ENCODE measurements at regions not wholly inside any gene's neighbourhood (a gene's known extent, or its start where the extent isn't known, plus 50 kb on each side); places are given as distances from the start of the nearest gene placed in this dataset.
A peak's percentile ranks its signal among the peaks of the same experiment; 100 is the strongest.

- Histone ChIP-seq H3K9me3 (peaks cover 0 to 4% of the 10 kb centered on the region in 2 donors), H3K36me3 (no peaks in the 10 kb centered on the region), H3K4me3 (no peak overlapping the region), H3K27me3 (no peaks in the 10 kb centered on the region), H3K27ac (no peak overlapping the region), H3K4me1 (no peaks in the 10 kb centered on the region)
- intact Hi-C loops (cut with DNase I; ENCODE audit: low total_unique reads) (no loop called here), in situ Hi-C loops (cut with MboI; ENCODE audit: low pct_ligation_motif_present in 1 of 4, low pct_unique_long_range_greater_than_20kb in 1 of 4, low sequenced_read_pairs in 3 of 4) (no loop called here)
- DNase-seq = peak; percentile 10
- 90% methylated on average over 2 of the region's 2 CpGs; no CpG with 5 or more reads in 1 of the 2 donors for WGBS, 2 donors (ENCODE audit: low coverage in 1 of 2)
- no peak for TF ChIP-seq POLR2A (IDR thresholded peaks at IDR 0.05)
- TF ChIP-seq POLR2AphosphoS5 (IDR thresholded peaks at IDR 0.05) = no peak
These were observed 82.6 kb upstream of the SLC38A4 start for GRCh38 chr12:46908236-46908935.

GRCh38 chr12:46908936-46909635, 83.3 kb upstream of the SLC38A4 start:
- peaks cover 0 to 4% of the 10 kb centered on the region in 2 donors for H3K9me3 ChIP-seq
- no peaks in the 10 kb centered on the region for H3K4me1 ChIP-seq
- 28 to 65% methylated on average over 3 to 6 of the region's 6 CpGs for WGBS, 2 donors (ENCODE audit: low coverage in 1 of 2)
- H3K27me3 ChIP-seq = no peaks in the 10 kb centered on the region
- no peak overlapping the region for H3K4me3 ChIP-seq
- intact Hi-C loops (cut with DNase I; ENCODE audit: low total_unique reads) (no loop called here), in situ Hi-C loops (cut with MboI; ENCODE audit: low pct_ligation_motif_present in 1 of 4, low pct_unique_long_range_greater_than_20kb in 1 of 4, low sequenced_read_pairs in 3 of 4) (no loop called here)
- no peaks in the 10 kb centered on the region for H3K36me3 ChIP-seq
- no peak for TF ChIP-seq POLR2AphosphoS5 (IDR thresholded peaks at IDR 0.05)
- no peak for TF ChIP-seq POLR2A (IDR thresholded peaks at IDR 0.05)
- TF ChIP-seq, protein P1, sequence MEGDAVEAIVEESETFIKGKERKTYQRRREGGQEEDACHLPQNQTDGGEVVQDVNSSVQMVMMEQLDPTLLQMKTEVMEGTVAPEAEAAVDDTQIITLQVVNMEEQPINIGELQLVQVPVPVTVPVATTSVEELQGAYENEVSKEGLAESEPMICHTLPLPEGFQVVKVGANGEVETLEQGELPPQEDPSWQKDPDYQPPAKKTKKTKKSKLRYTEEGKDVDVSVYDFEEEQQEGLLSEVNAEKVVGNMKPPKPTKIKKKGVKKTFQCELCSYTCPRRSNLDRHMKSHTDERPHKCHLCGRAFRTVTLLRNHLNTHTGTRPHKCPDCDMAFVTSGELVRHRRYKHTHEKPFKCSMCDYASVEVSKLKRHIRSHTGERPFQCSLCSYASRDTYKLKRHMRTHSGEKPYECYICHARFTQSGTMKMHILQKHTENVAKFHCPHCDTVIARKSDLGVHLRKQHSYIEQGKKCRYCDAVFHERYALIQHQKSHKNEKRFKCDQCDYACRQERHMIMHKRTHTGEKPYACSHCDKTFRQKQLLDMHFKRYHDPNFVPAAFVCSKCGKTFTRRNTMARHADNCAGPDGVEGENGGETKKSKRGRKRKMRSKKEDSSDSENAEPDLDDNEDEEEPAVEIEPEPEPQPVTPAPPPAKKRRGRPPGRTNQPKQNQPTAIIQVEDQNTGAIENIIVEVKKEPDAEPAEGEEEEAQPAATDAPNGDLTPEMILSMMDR (IDR thresholded peaks at IDR 0.05) = no peak
- TF ChIP-seq EP300 (IDR thresholded peaks at IDR 0.05; ENCODE audit: low read depth) = no peak
- H3K27ac ChIP-seq = no peak overlapping the region
- no peak for DNase-seq

DNA sequence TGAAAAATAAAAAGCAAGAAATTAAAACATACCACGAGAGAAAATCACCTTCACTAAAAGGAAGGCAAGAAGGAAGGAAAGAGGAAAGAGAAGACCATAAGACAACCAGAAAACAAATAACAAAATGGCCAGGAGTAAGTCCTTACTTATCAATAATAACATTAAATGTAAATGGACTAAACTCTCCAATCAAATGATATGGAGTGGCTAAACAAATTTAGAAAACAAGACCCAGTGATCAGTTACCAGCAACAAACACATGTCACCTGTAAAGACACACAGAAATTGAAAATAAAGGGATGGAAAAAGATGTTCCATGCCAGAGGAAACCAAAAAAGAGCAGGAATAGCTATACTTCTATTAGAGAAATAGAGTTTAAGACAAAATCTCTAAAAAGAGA, 85.0 kb upstream of the SLC38A4 start:
- in situ Hi-C loops (cut with MboI; ENCODE audit: low pct_ligation_motif_present in 1 of 4, low pct_unique_long_range_greater_than_20kb in 1 of 4, low sequenced_read_pairs in 3 of 4) = no loop called here
- intact Hi-C loops (cut with DNase I; ENCODE audit: low total_unique reads) = no loop called here
- TF ChIP-seq POLR2AphosphoS5 (IDR thresholded peaks at IDR 0.05) (no peak), POLR2A (IDR thresholded peaks at IDR 0.05) (no peak)

DNA sequence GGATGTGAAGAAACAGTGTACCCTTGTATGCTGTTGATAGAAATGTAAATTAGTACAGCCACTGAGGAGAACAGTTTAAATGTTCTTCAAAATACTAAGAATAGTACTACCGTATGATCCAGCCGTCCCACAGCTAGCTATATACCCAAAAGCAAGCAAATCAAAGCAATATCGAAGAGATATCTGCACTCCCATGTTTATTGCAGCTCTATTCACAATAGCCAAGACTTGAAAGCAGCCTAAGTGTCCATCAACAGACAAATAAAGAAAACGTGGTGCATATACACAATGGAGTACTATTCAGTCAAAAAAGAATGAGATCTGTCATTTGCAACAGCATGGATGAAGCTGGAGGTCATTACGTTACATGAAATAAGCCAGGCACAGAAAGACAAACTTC, 88.5 kb upstream of the SLC38A4 start:
- TF ChIP-seq EP300 (IDR thresholded peaks at IDR 0.05; ENCODE audit: low read depth) (no peak), POLR2AphosphoS5 (IDR thresholded peaks at IDR 0.05) (no peak), POLR2A (IDR thresholded peaks at IDR 0.05) (no peak)
- TF ChIP-seq, protein P1 (IDR thresholded peaks at IDR 0.05) = no peak
- peaks cover 0 to 4% of the 10 kb centered on the region in 2 donors for H3K9me3 ChIP-seq
- H3K27me3 ChIP-seq = no peaks in the 10 kb centered on the region
- no peaks in the 10 kb centered on the region for H3K36me3 ChIP-seq
- no peak overlapping the region for H3K27ac ChIP-seq
- in situ Hi-C loops (cut with MboI; ENCODE audit: low pct_ligation_motif_present in 1 of 4, low pct_unique_long_range_greater_than_20kb in 1 of 4, low sequenced_read_pairs in 3 of 4) (no loop called here), intact Hi-C loops (cut with DNase I; ENCODE audit: low total_unique reads) (no loop called here)
- no peaks in the 10 kb centered on the region for H3K4me1 ChIP-seq
- H3K4me3 ChIP-seq = no peak overlapping the region
- 78 to 81% methylated on average over 5 of the region's 5 CpGs for WGBS, 2 donors (ENCODE audit: low coverage in 1 of 2)
- no peak for DNase-seq

More for the DNA sequence above, 85.0 kb upstream of the SLC38A4 start:
- Histone ChIP-seq H3K27ac (no peak overlapping the region), H3K36me3 (no peaks in the 10 kb centered on the region), H3K27me3 (no peaks in the 10 kb centered on the region), H3K4me3 (no peak overlapping the region), H3K4me1 (no peaks in the 10 kb centered on the region), H3K9me3 (peaks cover 0 to 4% of the 10 kb centered on the region in 2 donors)
- 75 to 88% methylated on average over 1 of the region's 1 CpG for whole genome bisulfite sequencing, 2 donors (ENCODE audit: low coverage in 1 of 2)
- no peak for DNase-seq

DNA sequence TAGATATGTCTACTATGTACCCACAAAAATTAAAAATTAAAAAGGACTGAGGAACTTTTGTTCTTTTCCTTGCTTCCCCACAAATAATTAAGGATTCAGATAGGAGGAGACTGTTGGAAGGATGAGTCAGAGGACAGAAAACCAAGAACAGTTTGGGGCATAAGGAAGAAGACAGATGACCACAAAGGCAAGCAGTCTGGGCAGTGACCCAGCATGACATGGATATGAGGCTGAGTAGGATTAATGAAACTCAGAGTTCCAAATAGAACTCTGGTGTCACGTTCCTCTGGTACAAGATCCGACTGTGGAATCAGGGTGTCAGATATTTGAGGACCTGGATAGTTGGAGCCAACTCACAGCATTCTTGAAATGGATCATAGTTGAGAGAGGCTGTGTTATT, 89.3 kb upstream of the SLC38A4 start:
- Histone ChIP-seq H3K9me3 (peaks cover 0 to 4% of the 10 kb centered on the region in 2 donors), H3K4me1 (no peaks in the 10 kb centered on the region), H3K36me3 (no peaks in the 10 kb centered on the region), H3K27ac (peak overlapping the region in 1 of 4 donors; percentile 21), H3K4me3 (no peak overlapping the region), H3K27me3 (no peaks in the 10 kb centered on the region)
- DNase-seq = no peak
- 68% methylated on average over 2 of the region's 2 CpGs; no CpG with 5 or more reads in 1 of the 2 donors for WGBS, 2 donors (ENCODE audit: low coverage in 1 of 2)
- TF ChIP-seq, protein P1 (IDR thresholded peaks at IDR 0.05) = no peak
- no peak for TF ChIP-seq POLR2AphosphoS5 (IDR thresholded peaks at IDR 0.05)
- TF ChIP-seq EP300 (IDR thresholded peaks at IDR 0.05; ENCODE audit: low read depth) = no peak
- no peak for TF ChIP-seq POLR2A (IDR thresholded peaks at IDR 0.05)
- intact Hi-C loops (cut with DNase I; ENCODE audit: low total_unique reads) = no loop called here
- in situ Hi-C loops (cut with MboI; ENCODE audit: low pct_ligation_motif_present in 1 of 4, low pct_unique_long_range_greater_than_20kb in 1 of 4, low sequenced_read_pairs in 3 of 4) = no loop called here

All from transverse colon (tissue), 4 donors.